ENCODE measurements at regions not wholly inside any gene's neighbourhood (a gene's known extent, or its start where the extent isn't known, plus 50 kb on each side); places are given as distances from the start of the nearest gene placed in this dataset.

DNA sequence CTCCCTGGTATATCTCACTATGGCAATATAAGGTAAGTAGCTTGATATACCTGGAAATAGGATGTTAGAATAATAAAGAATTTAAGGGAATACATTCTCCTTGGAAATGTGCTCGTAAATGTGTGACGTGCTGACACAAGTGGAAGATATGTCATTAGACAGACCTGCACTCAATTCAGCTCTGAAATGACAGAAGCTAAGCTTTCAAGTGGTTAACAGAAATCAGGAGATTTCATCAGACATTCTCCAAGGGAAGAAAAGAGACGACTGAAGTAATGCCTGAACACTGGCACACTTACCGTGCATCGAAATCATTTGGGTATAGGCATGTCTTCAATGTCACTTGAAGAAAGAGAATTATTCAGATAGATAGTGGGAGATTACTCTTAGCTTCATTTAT lies 933.3 kb upstream of the CTNND2 start:
- no peaks in the 10 kb centered on the region for H3K36me3 Mint-ChIP-seq (ENCODE audit: insufficient read depth, unreplicated experiment)
- no peaks in the 10 kb centered on the region for H3K9me3 Mint-ChIP-seq (ENCODE audit: unreplicated experiment)
- H3K27me3 Mint-ChIP-seq (ENCODE audit: insufficient read depth, unreplicated experiment) = no peaks in the 10 kb centered on the region
- no peak overlapping the region for H3K4me3 Mint-ChIP-seq (ENCODE audit: unreplicated experiment)
- ChIA-PET POLR2A (interaction anchor here (0.7 kb wide), 1 partner anchor 271 kb away, joined by 3 read pairs; no protein-coding TSS in a partner anchor), CTCF (interaction anchor here (0.6 kb wide), 2 partner anchors 120 to 911 kb away, joined by 3 to 4 read pairs; no protein-coding TSS in a partner anchor)
- intact Hi-C loops (cut with micrococcal nuclease) = no loop called here
- BruUV-seq (replicated peaks) = no TSS peak
- H3K27ac Mint-ChIP-seq (ENCODE audit: low read depth, unreplicated experiment) = no peak overlapping the region
- no peaks in the 10 kb centered on the region for H3K4me1 Mint-ChIP-seq (ENCODE audit: insufficient read depth, unreplicated experiment)
- DNase-seq (ENCODE audit: unreplicated experiment) = no peak
- TF ChIP-seq, protein P1, sequence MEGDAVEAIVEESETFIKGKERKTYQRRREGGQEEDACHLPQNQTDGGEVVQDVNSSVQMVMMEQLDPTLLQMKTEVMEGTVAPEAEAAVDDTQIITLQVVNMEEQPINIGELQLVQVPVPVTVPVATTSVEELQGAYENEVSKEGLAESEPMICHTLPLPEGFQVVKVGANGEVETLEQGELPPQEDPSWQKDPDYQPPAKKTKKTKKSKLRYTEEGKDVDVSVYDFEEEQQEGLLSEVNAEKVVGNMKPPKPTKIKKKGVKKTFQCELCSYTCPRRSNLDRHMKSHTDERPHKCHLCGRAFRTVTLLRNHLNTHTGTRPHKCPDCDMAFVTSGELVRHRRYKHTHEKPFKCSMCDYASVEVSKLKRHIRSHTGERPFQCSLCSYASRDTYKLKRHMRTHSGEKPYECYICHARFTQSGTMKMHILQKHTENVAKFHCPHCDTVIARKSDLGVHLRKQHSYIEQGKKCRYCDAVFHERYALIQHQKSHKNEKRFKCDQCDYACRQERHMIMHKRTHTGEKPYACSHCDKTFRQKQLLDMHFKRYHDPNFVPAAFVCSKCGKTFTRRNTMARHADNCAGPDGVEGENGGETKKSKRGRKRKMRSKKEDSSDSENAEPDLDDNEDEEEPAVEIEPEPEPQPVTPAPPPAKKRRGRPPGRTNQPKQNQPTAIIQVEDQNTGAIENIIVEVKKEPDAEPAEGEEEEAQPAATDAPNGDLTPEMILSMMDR (IDR thresholded peaks at IDR 0.05; ENCODE audit: unreplicated experiment) = no peak

DNA sequence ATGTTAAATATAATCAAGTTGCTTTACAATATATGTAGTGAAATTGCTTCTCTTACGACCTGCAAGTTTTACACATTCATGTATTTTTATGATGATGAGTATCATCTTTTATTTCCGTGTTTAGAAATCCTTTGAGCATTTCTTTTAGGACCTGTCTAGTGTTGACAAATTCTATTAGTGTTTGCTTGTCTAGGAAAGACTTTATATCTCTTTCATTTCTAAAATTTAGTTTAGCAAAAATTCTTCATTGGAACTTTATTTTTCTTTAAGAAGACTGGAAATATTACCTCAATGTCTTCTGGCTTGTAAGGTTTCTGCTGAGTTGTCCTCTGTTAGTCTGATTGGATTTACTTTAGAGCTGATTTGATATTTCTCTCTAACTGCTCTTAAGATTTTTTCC lies 920.9 kb upstream of the CTNND2 start:
- TF ChIP-seq, protein P1 (IDR thresholded peaks at IDR 0.05; ENCODE audit: unreplicated experiment) = no peak
- BruUV-seq (replicated peaks) = no TSS peak
- Mint-ChIP-seq H3K4me3 (ENCODE audit: unreplicated experiment) (no peak overlapping the region), H3K9me3 (ENCODE audit: unreplicated experiment) (peaks cover 31% of the 10 kb centered on the region), H3K36me3 (ENCODE audit: insufficient read depth, unreplicated experiment) (no peaks in the 10 kb centered on the region), H3K27ac (ENCODE audit: low read depth, unreplicated experiment) (no peak overlapping the region), H3K27me3 (ENCODE audit: insufficient read depth, unreplicated experiment) (no peaks in the 10 kb centered on the region), H3K4me1 (ENCODE audit: insufficient read depth, unreplicated experiment) (no peaks in the 10 kb centered on the region)
- intact Hi-C loops (cut with micrococcal nuclease) = no loop called here
- DNase-seq (ENCODE audit: unreplicated experiment) = no peak
- CTCF ChIA-PET = interaction anchor here (0.6 kb wide), 1 partner anchor 26 kb away, joined by 3 read pairs; no protein-coding TSS in a partner anchor
- POLR2A ChIA-PET = no interaction called here

DNA sequence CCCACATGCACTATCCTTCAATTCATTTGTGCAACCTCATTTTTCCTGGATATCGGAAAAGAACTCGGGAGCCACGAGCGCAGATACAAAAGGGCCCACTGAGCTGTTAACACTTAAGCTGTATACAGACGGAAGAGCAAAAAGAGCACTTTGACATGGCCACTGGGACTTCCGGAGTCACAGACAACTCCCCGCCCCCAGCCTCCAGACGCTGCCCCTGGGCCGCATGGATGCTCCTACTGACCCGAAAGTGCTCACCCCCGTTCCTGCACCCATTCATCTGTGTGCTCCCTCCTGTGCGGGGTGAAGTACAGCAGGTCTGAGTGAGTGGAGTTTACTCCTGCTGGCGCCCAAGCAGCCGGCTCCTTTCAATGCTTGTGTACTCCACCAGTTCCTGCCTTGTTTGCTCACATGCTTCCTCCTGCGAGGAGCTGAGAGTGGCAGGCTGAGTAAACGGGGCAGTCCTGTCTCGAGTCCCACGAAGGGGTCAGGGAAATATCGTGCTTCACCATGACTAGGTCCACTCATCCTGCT lies 901.0 kb upstream of the CTNND2 start:
- no peaks in the 10 kb centered on the region for H3K36me3 Mint-ChIP-seq (ENCODE audit: insufficient read depth, unreplicated experiment)
- H3K9me3 Mint-ChIP-seq (ENCODE audit: unreplicated experiment) = no peaks in the 10 kb centered on the region
- TF ChIP-seq, protein P1 (IDR thresholded peaks at IDR 0.05; ENCODE audit: unreplicated experiment) = no peak
- BruUV-seq (replicated peaks) = no TSS peak
- no peaks in the 10 kb centered on the region for H3K4me1 Mint-ChIP-seq (ENCODE audit: insufficient read depth, unreplicated experiment)
- DNase-seq (ENCODE audit: unreplicated experiment) = no peak
- H3K27ac Mint-ChIP-seq (ENCODE audit: low read depth, unreplicated experiment) = no peak overlapping the region
- intact Hi-C loops (cut with micrococcal nuclease) = no loop called here
- CTCF ChIA-PET = no interaction called here
- H3K27me3 Mint-ChIP-seq (ENCODE audit: insufficient read depth, unreplicated experiment) = no peaks in the 10 kb centered on the region
- POLR2A ChIA-PET = no interaction called here
- H3K4me3 Mint-ChIP-seq (ENCODE audit: unreplicated experiment) = no peak overlapping the region

DNA sequence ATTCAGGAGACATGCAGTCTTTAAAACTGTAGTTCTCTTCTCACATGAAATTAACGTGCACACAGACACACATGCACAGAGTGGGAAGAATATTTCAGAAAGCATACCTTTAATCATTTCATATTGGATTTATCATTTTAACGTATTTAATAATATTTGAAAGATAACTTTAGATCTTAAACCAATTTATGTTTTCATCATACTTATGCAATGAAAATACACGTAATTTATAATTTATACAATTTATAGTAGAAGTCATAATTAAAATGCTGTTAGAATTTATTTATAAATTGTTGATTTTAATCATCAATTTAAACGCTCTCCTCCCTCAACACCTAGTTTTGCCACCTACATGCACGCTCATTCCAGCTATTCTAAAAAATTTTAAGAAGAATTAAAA lies 894.9 kb upstream of the CTNND2 start:
- Mint-ChIP-seq H3K9me3 (ENCODE audit: unreplicated experiment) (peaks cover 19% of the 10 kb centered on the region), H3K4me3 (ENCODE audit: unreplicated experiment) (no peak overlapping the region), H3K27ac (ENCODE audit: low read depth, unreplicated experiment) (no peak overlapping the region), H3K4me1 (ENCODE audit: insufficient read depth, unreplicated experiment) (no peaks in the 10 kb centered on the region), H3K27me3 (ENCODE audit: insufficient read depth, unreplicated experiment) (no peaks in the 10 kb centered on the region), H3K36me3 (ENCODE audit: insufficient read depth, unreplicated experiment) (no peaks in the 10 kb centered on the region)
- no peak for DNase-seq (ENCODE audit: unreplicated experiment)
- CTCF ChIA-PET = no interaction called here
- BruUV-seq (replicated peaks) = no TSS peak
- intact Hi-C loops (cut with micrococcal nuclease) = no loop called here
- TF ChIP-seq, protein P1 (IDR thresholded peaks at IDR 0.05; ENCODE audit: unreplicated experiment) = no peak
- POLR2A ChIA-PET = no interaction called here

All from MCF 10A (cell line).